ENCODE measurements at regions not wholly inside any gene's neighbourhood (a gene's known extent, or its start where the extent isn't known, plus 50 kb on each side); places are given as distances from the start of the nearest gene placed in this dataset.

DNA sequence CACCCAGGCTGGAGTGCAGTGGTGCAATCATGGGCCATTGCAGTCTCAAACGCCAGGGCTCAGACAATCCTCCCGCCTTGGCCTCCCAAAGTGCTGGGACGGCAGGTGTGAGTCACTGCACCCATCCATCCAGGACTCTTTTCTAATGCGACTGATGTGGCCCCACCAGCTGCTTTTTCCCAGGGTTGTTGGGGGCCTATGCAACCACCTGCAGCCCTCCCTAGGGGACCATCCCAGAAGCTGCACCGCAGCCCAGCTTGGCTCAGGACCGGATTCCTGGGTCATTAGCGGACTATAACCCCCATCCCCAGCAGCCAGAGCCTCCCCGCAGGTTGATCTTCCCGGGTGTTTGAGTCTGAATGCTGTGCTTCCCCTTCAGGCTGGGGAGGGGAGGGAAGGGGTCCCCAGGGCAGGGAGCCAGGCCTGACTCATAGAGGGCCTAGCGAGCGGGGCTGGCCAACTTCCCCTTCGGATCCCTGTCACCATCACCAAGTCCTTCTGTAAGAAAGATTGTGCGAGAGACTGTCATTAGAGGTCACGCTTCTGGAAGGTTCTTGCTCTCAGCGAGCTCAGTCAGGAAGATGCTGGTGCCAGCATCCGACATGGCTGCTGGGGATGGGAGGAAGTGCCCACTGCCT is 108.7 kb upstream of the ACTRT2 start:
- H3K27ac ChIP-seq = no peak overlapping the region
- no peak for FAIRE-seq
- intact Hi-C loops (cut with DNase I) = no loop called here
- DNase-seq = no peak
- no peaks in the 10 kb centered on the region for H3K27me3 ChIP-seq
- ATAC-seq = no peak
- 76 to 89% methylated on average over 16 of the region's 16 CpGs for WGBS, 2 donors
- H3K4me3 ChIP-seq = no peak overlapping the region
- H3K36me3 ChIP-seq = no peaks in the 10 kb centered on the region
- H3K9me3 ChIP-seq = no peaks in the 10 kb centered on the region
- no peaks in the 10 kb centered on the region for H3K4me1 ChIP-seq
- no peak for TF ChIP-seq CTCF (IDR thresholded peaks at IDR 0.05)

- DNase-seq = no peak
- no peaks in the 10 kb centered on the region for H3K36me3 ChIP-seq
- WGBS, 2 donors = 67 to 69% methylated on average over 15 of the region's 15 CpGs
- H3K4me1 ChIP-seq = no peaks in the 10 kb centered on the region
- TF ChIP-seq CTCF (IDR thresholded peaks at IDR 0.05) = no peak
- FAIRE-seq = no peak
- H3K27ac ChIP-seq = no peak overlapping the region
- no peaks in the 10 kb centered on the region for H3K9me3 ChIP-seq
- intact Hi-C loops (cut with DNase I) = no loop called here
- H3K4me3 ChIP-seq = no peak overlapping the region
- no peak for ATAC-seq
- no peaks in the 10 kb centered on the region for H3K27me3 ChIP-seq
These were observed 108.2 kb upstream of the ACTRT2 start for GRCh38 chr1:2913091-2913490.

DNA sequence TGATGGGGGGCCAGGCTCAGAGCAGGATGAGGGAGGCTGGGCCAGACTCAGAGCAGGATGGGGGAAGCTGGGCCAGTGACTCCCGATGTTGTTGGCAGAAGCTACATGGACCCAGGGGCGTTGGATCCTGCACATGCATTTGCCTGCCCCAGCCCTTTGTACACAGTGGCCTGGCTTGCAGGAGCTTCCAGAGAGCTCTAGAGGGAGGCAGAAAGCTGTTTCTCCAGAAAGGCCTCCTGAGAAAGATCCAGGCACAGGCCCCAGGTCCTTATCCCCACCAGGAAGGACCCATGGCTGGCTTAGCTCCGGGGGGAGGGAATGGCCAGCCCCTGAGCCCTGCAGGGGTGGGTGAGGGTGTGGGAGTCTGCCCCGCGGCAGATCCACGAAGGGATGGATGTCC is 106.6 kb upstream of the ACTRT2 start:
- FAIRE-seq (no peak), ATAC-seq (peak in 2 of 4 donors; percentile 38 to 51), DNase-seq (no peak)
- WGBS, 2 donors = 31 to 35% methylated on average over 6 of the region's 6 CpGs
- Histone ChIP-seq H3K27me3 (no peaks in the 10 kb centered on the region), H3K36me3 (no peaks in the 10 kb centered on the region), H3K27ac (no peak overlapping the region), H3K4me3 (no peak overlapping the region), H3K9me3 (no peaks in the 10 kb centered on the region), H3K4me1 (no peaks in the 10 kb centered on the region)
- no peak for TF ChIP-seq CTCF (IDR thresholded peaks at IDR 0.05)
- intact Hi-C loops (cut with DNase I) = no loop called here

DNA sequence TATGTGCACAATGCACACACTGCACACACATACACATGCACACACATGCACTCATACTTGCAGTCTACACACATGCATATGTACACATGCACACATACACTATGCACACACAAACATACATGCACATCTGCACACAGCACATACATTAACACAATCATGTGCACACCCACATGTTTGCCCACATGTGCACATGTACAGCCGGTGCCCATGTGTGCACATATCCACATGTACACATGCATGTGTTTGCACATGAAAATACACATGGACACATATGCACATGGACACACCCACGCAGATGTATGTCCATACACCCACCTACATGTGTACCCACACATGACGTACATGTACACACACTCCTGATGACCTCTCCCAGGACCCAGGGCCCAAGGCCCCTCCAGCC is 105.1 kb upstream of the ACTRT2 start:
- H3K9me3 ChIP-seq = no peaks in the 10 kb centered on the region
- H3K36me3 ChIP-seq = no peaks in the 10 kb centered on the region
- no peak for TF ChIP-seq CTCF (IDR thresholded peaks at IDR 0.05)
- DNase-seq (no peak), ATAC-seq (no peak), FAIRE-seq (no peak)
- intact Hi-C loops (cut with DNase I) = no loop called here
- H3K4me3 ChIP-seq = no peak overlapping the region
- H3K4me1 ChIP-seq = no peaks in the 10 kb centered on the region
- no peaks in the 10 kb centered on the region for H3K27me3 ChIP-seq
- H3K27ac ChIP-seq = no peak overlapping the region
- WGBS, 2 donors = 80 to 89% methylated on average over 3 of the region's 3 CpGs

DNA sequence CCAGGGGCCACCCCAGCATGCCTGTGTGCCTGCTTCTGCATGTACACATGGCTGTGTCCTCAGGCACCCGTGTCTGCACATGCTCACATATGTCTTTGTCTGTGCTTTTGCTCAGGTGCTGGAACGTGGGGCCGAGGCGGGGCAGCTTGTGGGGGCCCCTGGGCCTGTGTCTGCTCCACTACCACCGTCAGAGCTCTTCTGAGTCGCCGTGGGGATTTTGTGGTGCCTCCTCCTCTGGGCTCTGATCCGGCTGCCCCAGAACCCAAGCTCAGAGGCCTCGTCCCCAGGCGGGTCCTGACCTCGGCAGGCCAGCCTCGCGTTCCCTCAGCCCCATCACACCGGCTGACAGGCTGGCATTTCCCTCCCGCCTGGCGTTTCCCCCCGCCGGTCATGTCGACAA is 104.6 kb upstream of the ACTRT2 start:
- intact Hi-C loops (cut with DNase I) = no loop called here
- DNase-seq = no peak

More for the DNA sequence above, 104.6 kb upstream of the ACTRT2 start:
- Histone ChIP-seq H3K9me3 (no peaks in the 10 kb centered on the region), H3K27me3 (no peaks in the 10 kb centered on the region), H3K36me3 (no peaks in the 10 kb centered on the region), H3K4me3 (no peak overlapping the region), H3K27ac (no peak overlapping the region), H3K4me1 (no peaks in the 10 kb centered on the region)
- TF ChIP-seq CTCF (IDR thresholded peaks at IDR 0.05) = no peak
- no peak for FAIRE-seq
- 58% methylated on average over 19 of the region's 19 CpGs for WGBS, 2 donors
- ATAC-seq = no peak

Data from pancreas (tissue), 10 donors.